ENCODE measurements at regions not wholly inside any gene's neighbourhood (a gene's known extent, or its start where the extent isn't known, plus 50 kb on each side); places are given as distances from the start of the nearest gene placed in this dataset.

DNA sequence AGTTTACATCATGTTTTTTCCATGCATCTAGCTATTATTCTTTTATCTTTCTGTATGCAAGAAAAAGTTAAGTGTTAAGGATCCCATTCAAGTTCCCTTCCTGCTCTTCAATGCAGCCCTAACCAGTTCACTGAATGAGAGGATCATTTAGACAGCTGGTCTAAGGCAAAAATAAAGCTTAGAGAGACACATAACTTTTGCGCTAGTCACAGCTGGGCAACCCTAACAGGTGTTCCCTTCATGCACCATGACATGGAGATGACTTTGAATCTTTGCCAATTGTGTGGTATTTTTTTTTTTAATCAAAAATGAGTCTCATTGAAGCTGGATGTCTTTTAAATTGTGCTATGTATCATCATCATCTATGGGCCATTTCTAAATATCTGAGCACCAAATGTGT, 393.8 kb upstream of the CYRIA start:
- POLR2A ChIA-PET = no interaction called here
- ATAC-seq (replicated peaks in 1 of 4) (no peak), DNase-seq (no peak)
- Histone ChIP-seq H3K4me1 (ENCODE audit: control insufficient read depth in 1 of 2, extremely low read depth in 1 of 2, insufficient read depth in 2 of 2, low read length in 2 of 2) (no peaks in the 10 kb centered on the region), H3K9me3 (no peaks in the 10 kb centered on the region), H3K36me3 (ENCODE audit: control insufficient read depth in 2 of 2, extremely low read depth in 1 of 2, insufficient read depth in 1 of 2, low read length in 1 of 2) (no peaks in the 10 kb centered on the region), H3K4me3 (ENCODE audit: control insufficient read depth in 1 of 2, extremely low read depth in 1 of 2, low read length in 1 of 2) (no peak overlapping the region), H3K27me3 (replicated peaks in 1 of 2; ENCODE audit: control insufficient read depth in 2 of 2, extremely low read depth in 1 of 2, insufficient read depth in 2 of 2, low read length in 1 of 2) (no peaks in the 10 kb centered on the region), H3K27ac (ENCODE audit: low read length) (no peak overlapping the region)
- H3K4me3 Mint-ChIP-seq = no peak overlapping the region
- no peaks in the 10 kb centered on the region for H3K36me3 Mint-ChIP-seq
- no peak overlapping the region for H3K27ac Mint-ChIP-seq
- H3K27me3 Mint-ChIP-seq = no peaks in the 10 kb centered on the region
- CTCF ChIA-PET = no interaction called here
- no peaks in the 10 kb centered on the region for H3K4me1 Mint-ChIP-seq
- WGBS (ENCODE audit: insufficient coverage) = no CpG with 5 or more reads among the region's 1 CpG
- H3K9me3 Mint-ChIP-seq = peaks cover 2 to 11% (median 4%) of the 10 kb centered on the region in 3 donors

DNA sequence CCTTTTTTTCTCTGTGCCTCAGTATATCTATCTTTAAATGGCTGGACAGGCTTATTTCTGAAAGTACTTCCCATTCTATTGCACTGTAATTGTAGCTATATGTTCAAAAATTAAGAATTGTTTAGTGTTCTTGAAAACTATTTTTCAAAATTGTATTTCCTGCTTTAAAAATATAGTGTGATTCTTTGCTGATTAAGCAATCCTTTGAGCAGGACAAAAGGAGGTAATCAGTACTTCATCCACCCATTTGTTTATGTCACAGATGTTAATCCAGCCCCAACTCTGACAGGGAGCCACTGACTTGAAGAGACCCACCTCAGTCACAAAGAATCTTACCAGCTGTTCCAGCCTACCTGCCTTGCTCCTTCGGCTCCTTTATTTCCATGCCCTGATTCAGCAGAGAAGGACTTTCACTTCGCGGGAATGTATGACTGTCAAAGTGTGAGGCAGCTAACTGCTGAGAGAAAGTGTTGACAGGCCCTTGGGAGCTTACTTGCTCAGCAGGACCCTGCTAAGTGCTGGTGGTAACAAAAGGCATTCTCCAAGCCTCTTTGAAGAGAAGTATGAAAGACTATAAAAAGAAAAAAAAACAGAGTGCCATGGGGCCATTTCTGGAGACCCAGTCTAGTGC, 393.3 kb upstream of the CYRIA start:
- CTCF ChIA-PET = no interaction called here

DNA sequence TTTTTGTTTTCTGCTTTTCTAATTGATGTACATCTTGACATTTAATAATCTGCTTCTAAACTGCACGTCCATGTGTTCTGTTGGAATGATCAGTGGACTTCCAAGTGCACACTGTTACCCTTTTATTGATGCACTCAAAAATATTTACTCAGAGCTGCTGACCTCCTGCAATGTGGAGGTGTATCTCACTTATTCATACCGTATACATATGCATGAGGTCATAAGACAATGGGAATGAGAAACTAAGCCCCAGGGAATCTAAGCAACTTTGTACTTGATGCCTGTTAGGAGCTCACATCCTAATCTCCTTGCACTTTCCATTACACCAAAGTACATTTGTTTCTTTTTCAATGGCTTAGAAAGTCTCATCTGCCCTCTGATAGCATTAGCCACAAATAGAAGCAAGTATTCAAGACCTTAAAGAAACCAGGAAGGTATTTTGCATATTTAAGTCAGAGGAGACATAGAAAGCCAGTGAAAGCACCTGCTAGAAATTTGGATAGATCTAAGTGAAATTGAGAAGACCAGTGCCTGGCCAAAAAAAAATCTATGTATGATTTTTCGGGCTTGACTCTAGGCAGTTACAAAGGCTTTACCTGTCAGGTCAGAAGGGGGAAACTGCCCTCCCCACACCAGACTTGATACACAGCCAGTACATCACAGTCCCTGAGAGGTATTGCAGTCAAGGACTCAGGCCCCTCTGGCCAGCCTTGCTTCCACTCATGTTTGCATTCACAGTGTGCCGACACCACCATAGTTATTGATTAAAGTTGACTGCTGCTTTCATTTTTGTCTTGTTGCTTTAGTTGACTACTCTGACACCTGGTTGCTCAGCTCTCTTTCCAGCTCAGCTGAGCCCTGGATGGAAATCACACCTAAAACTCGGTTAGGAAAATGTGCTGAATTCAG, 391.7 kb upstream of the CYRIA start:
- Mint-ChIP-seq H3K36me3 (no peaks in the 10 kb centered on the region), H3K27ac (no peak overlapping the region), H3K4me1 (no peaks in the 10 kb centered on the region), H3K4me3 (no peak overlapping the region), H3K9me3 (peaks cover 4 to 11% (median 6%) of the 10 kb centered on the region in 3 donors), H3K27me3 (no peaks in the 10 kb centered on the region)
- Histone ChIP-seq H3K27me3 (replicated peaks in 1 of 2; ENCODE audit: control insufficient read depth in 2 of 2, extremely low read depth in 1 of 2, insufficient read depth in 2 of 2, low read length in 1 of 2) (no peaks in the 10 kb centered on the region), H3K4me3 (ENCODE audit: control insufficient read depth in 1 of 2, extremely low read depth in 1 of 2, low read length in 1 of 2) (no peak overlapping the region), H3K9me3 (no peaks in the 10 kb centered on the region), H3K4me1 (ENCODE audit: control insufficient read depth in 1 of 2, extremely low read depth in 1 of 2, insufficient read depth in 2 of 2, low read length in 2 of 2) (no peaks in the 10 kb centered on the region), H3K27ac (ENCODE audit: low read length) (no peak overlapping the region), H3K36me3 (ENCODE audit: control insufficient read depth in 2 of 2, extremely low read depth in 1 of 2, insufficient read depth in 1 of 2, low read length in 1 of 2) (no peaks in the 10 kb centered on the region)
- 68% methylated on average over 2 of the region's 5 CpGs for WGBS (ENCODE audit: insufficient coverage)
- CTCF ChIA-PET = no interaction called here
- DNase-seq (no peak), ATAC-seq (replicated peaks in 1 of 4) (no peak)
- POLR2A ChIA-PET = no interaction called here

More for the DNA sequence above, 393.3 kb upstream of the CYRIA start:
- ATAC-seq (replicated peaks in 1 of 4) (no peak), DNase-seq (no peak)
- Mint-ChIP-seq H3K9me3 (peaks cover 4 to 11% (median 4%) of the 10 kb centered on the region in 3 donors), H3K36me3 (no peaks in the 10 kb centered on the region), H3K27ac (no peak overlapping the region), H3K4me1 (no peaks in the 10 kb centered on the region), H3K4me3 (no peak overlapping the region), H3K27me3 (no peaks in the 10 kb centered on the region)
- no peaks in the 10 kb centered on the region for H3K4me1 ChIP-seq (ENCODE audit: control insufficient read depth in 1 of 2, extremely low read depth in 1 of 2, insufficient read depth in 2 of 2, low read length in 2 of 2)
- no peaks in the 10 kb centered on the region for H3K9me3 ChIP-seq
- H3K27ac ChIP-seq (ENCODE audit: low read length) = no peak overlapping the region
- no peaks in the 10 kb centered on the region for H3K36me3 ChIP-seq (ENCODE audit: control insufficient read depth in 2 of 2, extremely low read depth in 1 of 2, insufficient read depth in 1 of 2, low read length in 1 of 2)
- no peak overlapping the region for H3K4me3 ChIP-seq (ENCODE audit: control insufficient read depth in 1 of 2, extremely low read depth in 1 of 2, low read length in 1 of 2)
- POLR2A ChIA-PET = interaction anchor here in 1 of 2 donors (0.6 kb wide), 1 partner anchor 797 kb away, joined by 3 read pairs; no protein-coding TSS in a partner anchor
- H3K27me3 ChIP-seq (replicated peaks in 1 of 2; ENCODE audit: control insufficient read depth in 2 of 2, extremely low read depth in 1 of 2, insufficient read depth in 2 of 2, low read length in 1 of 2) = no peaks in the 10 kb centered on the region
- WGBS (ENCODE audit: insufficient coverage) = 90% methylated on average over 3 of the region's 3 CpGs

DNA sequence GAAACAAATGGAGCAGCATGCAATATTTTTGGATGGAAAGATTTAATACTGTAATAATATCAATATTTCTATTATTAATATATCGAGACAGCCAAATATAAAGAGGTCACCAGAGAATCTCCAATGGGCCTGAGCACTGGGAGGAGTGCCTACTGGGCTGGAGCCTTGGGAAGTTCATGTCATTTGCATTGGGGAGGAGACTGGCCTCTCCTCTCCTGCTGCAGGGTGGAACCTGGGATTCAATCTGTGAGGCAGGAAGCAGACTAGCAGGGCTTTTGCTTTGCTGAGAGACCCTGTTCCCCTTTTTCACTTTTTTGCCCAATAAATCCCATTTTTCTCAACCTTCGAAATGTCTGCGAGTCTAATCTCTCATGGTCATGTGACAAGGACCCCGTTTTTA, 390.6 kb upstream of the CYRIA start:
- Mint-ChIP-seq H3K36me3 (no peaks in the 10 kb centered on the region), H3K4me3 (no peak overlapping the region), H3K27me3 (no peaks in the 10 kb centered on the region), H3K4me1 (no peaks in the 10 kb centered on the region), H3K9me3 (peaks cover 4 to 11% (median 6%) of the 10 kb centered on the region in 3 donors), H3K27ac (no peak overlapping the region)
- Histone ChIP-seq H3K27ac (ENCODE audit: low read length) (no peak overlapping the region), H3K4me1 (ENCODE audit: control insufficient read depth in 1 of 2, extremely low read depth in 1 of 2, insufficient read depth in 2 of 2, low read length in 2 of 2) (no peaks in the 10 kb centered on the region), H3K27me3 (replicated peaks in 1 of 2; ENCODE audit: control insufficient read depth in 2 of 2, extremely low read depth in 1 of 2, insufficient read depth in 2 of 2, low read length in 1 of 2) (no peaks in the 10 kb centered on the region), H3K4me3 (ENCODE audit: control insufficient read depth in 1 of 2, extremely low read depth in 1 of 2, low read length in 1 of 2) (no peak overlapping the region), H3K36me3 (ENCODE audit: control insufficient read depth in 2 of 2, extremely low read depth in 1 of 2, insufficient read depth in 1 of 2, low read length in 1 of 2) (no peaks in the 10 kb centered on the region), H3K9me3 (no peaks in the 10 kb centered on the region)
- ChIA-PET POLR2A (no interaction called here), CTCF (no interaction called here)
- DNase-seq (no peak), ATAC-seq (replicated peaks in 1 of 4) (no peak)
- 60% methylated on average over 1 of the region's 4 CpGs for whole genome bisulfite sequencing (ENCODE audit: insufficient coverage)

DNA sequence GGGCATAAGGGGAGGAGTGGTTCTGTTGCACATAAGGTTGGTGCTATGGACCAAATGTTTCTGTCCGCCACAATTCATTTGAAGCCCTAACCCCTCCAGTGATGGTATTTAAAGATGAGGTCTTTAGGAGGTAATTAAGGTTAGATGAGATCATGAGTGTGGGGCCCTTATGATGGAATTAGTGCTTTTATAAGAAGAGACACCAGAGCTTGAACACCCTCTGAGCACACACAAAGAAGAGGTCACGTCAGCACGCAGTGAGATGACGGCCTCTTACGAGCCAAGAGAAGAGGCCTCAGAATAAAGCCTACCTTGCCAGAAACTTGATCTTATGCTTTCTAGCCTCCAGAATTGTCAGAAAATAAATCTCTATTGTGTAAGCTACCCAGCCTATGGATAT, 386.4 kb upstream of the CYRIA start:
- ATAC-seq (replicated peaks in 1 of 4) (no peak), DNase-seq (no peak)
- Histone ChIP-seq H3K27ac (ENCODE audit: low read length) (no peak overlapping the region), H3K4me1 (ENCODE audit: control insufficient read depth in 1 of 2, extremely low read depth in 1 of 2, insufficient read depth in 2 of 2, low read length in 2 of 2) (no peaks in the 10 kb centered on the region), H3K36me3 (ENCODE audit: control insufficient read depth in 2 of 2, extremely low read depth in 1 of 2, insufficient read depth in 1 of 2, low read length in 1 of 2) (no peaks in the 10 kb centered on the region), H3K9me3 (no peaks in the 10 kb centered on the region), H3K27me3 (replicated peaks in 1 of 2; ENCODE audit: control insufficient read depth in 2 of 2, extremely low read depth in 1 of 2, insufficient read depth in 2 of 2, low read length in 1 of 2) (no peaks in the 10 kb centered on the region), H3K4me3 (ENCODE audit: control insufficient read depth in 1 of 2, extremely low read depth in 1 of 2, low read length in 1 of 2) (no peak overlapping the region)
- no CpG with 5 or more reads among the region's 5 CpGs for WGBS (ENCODE audit: insufficient coverage)
- Mint-ChIP-seq H3K27me3 (no peaks in the 10 kb centered on the region), H3K36me3 (no peaks in the 10 kb centered on the region), H3K9me3 (peaks cover 0 to 9% (median 3%) of the 10 kb centered on the region in 3 donors), H3K4me3 (no peak overlapping the region), H3K27ac (no peak overlapping the region), H3K4me1 (no peaks in the 10 kb centered on the region)
- CTCF ChIA-PET = no interaction called here
- POLR2A ChIA-PET = no interaction called here

DNA sequence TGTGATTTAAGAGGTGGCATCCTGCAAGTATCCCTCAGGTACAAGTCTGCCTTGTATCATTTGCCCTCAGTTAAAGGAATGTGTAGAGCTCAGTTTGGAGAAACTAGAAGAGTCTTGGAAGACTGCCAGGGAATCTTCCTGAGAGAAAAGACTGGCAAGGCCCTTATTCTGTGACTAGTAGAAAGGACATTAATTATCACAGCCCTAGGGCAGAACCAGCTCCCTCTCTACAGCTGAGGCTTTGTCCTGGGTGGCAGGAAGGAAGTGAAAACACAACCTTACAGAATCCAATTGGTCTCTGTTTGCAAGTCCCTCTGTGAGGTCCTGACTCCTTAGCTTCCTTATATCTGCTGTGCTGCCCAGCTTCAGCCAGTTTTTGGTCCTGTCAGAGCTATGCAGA, 385.9 kb upstream of the CYRIA start:
- Mint-ChIP-seq H3K4me3 (no peak overlapping the region), H3K27ac (no peak overlapping the region), H3K4me1 (no peaks in the 10 kb centered on the region), H3K36me3 (no peaks in the 10 kb centered on the region), H3K27me3 (no peaks in the 10 kb centered on the region), H3K9me3 (peaks cover 0 to 8% (median 3%) of the 10 kb centered on the region in 3 donors)
- H3K9me3 ChIP-seq = no peaks in the 10 kb centered on the region
- CTCF ChIA-PET = no interaction called here
- ATAC-seq (replicated peaks in 1 of 4) = no peak
- POLR2A ChIA-PET = no interaction called here
- no peak for DNase-seq
- no peak overlapping the region for H3K27ac ChIP-seq (ENCODE audit: low read length)
- no peaks in the 10 kb centered on the region for H3K4me1 ChIP-seq (ENCODE audit: control insufficient read depth in 1 of 2, extremely low read depth in 1 of 2, insufficient read depth in 2 of 2, low read length in 2 of 2)
- H3K36me3 ChIP-seq (ENCODE audit: control insufficient read depth in 2 of 2, extremely low read depth in 1 of 2, insufficient read depth in 1 of 2, low read length in 1 of 2) = no peaks in the 10 kb centered on the region
- H3K4me3 ChIP-seq (ENCODE audit: control insufficient read depth in 1 of 2, extremely low read depth in 1 of 2, low read length in 1 of 2) = no peak overlapping the region
- H3K27me3 ChIP-seq (replicated peaks in 1 of 2; ENCODE audit: control insufficient read depth in 2 of 2, extremely low read depth in 1 of 2, insufficient read depth in 2 of 2, low read length in 1 of 2) = no peaks in the 10 kb centered on the region
